Transverse colon (tissue), 3 donors: ENCODE measurements at regions not wholly inside any gene's neighbourhood (a gene's known extent, or its start where the extent isn't known, plus 50 kb on each side); places are given as distances from the start of the nearest gene placed in this dataset.

ENCODE experiments used
- POLR2A ChIP-seq: fragments of 450-650 bp; IDR thresholded peaks from one replicate; pipeline ENCODE4 v1.6.1; 2016; ENCODE audit warnings: antibody characterized with exemption, mild to moderate bottlenecking, moderate library complexity
- POLR2AphosphoS5 ChIP-seq, 3 donors: sonication (generic); formaldehyde crosslinking; IDR thresholded peaks; one replicate each; pipeline ENCODE4 v1.6.1; 2016; ENCODE audit warnings: antibody characterized with exemption in 3 of 3

- TF ChIP-seq POLR2AphosphoS5 (IDR thresholded peaks at IDR 0.05) (no peak), POLR2A (no peak)
These were observed 61.8 kb upstream of the TOM1L1 start for GRCh38 chr17:54838651-54839421.
